ENCODE measurements at regions not wholly inside any gene's neighbourhood (a gene's known extent, or its start where the extent isn't known, plus 50 kb on each side); places are given as distances from the start of the nearest gene placed in this dataset.
A peak's percentile ranks its signal among the peaks of the same experiment; 100 is the strongest.

DNA sequence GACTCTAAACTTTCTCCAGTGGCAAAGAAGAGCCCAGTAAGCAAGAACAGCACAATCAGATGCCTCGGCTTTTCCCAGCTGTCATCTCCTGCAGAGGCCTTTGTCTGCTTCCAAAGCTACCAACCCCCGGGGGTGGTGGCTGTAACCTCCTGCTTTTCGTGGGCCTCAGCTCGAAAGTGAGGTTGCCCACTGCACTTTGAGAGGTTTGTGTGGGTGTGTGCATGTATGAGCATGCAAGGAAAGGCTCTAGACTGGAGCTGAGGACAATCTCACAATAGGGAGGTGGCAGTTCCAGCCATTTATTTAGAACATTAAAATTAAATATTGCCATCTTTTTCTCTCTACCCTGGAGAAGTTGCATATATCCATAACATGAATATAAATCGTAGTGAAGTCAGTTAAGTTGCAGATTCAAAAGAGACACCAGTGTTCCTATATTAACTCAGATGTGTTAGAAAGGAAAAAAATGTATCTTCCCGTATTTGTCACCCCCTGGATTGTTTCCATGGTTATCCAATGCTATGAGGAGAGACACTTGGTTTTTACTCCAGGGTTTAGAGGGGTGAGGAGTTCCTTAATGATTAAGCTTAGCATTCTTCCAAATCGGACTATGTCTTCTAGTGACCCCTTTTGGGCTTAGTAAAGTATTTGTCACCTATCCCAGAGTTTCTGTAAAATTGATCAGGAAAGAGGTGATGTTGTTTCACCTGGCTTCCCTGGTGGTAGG lies 781.1 kb downstream of the INHBA start:
- no peak for DNase-seq (ENCODE audit: low read depth)
- H3K4me3 ChIP-seq (ENCODE audit: low read depth, low read length) = no peak overlapping the region
- TF ChIP-seq, protein P1, sequence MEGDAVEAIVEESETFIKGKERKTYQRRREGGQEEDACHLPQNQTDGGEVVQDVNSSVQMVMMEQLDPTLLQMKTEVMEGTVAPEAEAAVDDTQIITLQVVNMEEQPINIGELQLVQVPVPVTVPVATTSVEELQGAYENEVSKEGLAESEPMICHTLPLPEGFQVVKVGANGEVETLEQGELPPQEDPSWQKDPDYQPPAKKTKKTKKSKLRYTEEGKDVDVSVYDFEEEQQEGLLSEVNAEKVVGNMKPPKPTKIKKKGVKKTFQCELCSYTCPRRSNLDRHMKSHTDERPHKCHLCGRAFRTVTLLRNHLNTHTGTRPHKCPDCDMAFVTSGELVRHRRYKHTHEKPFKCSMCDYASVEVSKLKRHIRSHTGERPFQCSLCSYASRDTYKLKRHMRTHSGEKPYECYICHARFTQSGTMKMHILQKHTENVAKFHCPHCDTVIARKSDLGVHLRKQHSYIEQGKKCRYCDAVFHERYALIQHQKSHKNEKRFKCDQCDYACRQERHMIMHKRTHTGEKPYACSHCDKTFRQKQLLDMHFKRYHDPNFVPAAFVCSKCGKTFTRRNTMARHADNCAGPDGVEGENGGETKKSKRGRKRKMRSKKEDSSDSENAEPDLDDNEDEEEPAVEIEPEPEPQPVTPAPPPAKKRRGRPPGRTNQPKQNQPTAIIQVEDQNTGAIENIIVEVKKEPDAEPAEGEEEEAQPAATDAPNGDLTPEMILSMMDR (IDR thresholded peaks at IDR 0.05; ENCODE audit: insufficient read depth, low read depth, low read length) = no peak

DNA sequence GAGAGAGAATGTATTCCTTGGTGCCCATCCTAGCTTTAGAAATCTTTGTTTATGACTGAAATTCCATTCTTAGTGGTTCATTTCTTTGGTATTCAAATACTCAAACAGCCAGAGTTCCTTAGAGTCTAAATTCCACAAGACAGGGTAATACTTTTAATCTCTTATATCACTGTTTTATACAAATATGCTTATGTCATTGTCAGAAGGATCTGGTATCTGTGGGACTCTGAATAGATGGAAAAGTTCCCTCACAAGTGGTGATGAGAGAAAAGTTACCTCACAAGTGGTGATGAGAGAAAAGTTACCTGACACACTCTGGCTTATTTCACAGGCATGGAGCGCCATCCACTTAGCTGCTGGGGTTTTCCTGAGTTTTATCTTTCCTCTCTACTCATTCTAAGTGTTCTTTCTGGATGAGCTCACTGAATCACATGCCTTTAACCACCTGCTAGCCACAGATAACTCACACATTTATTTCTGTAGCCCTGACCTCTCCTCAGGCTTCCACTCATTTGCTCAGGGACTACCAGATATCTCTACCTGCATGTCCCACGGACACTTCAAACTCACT lies 784.0 kb downstream of the SUGCT start:
- no peak overlapping the region for H3K4me3 ChIP-seq (ENCODE audit: low read depth, low read length)
- peak; percentile 87 for DNase-seq (ENCODE audit: low read depth)
- TF ChIP-seq, protein P1 (IDR thresholded peaks at IDR 0.05; ENCODE audit: insufficient read depth, low read depth, low read length) = no peak

DNA sequence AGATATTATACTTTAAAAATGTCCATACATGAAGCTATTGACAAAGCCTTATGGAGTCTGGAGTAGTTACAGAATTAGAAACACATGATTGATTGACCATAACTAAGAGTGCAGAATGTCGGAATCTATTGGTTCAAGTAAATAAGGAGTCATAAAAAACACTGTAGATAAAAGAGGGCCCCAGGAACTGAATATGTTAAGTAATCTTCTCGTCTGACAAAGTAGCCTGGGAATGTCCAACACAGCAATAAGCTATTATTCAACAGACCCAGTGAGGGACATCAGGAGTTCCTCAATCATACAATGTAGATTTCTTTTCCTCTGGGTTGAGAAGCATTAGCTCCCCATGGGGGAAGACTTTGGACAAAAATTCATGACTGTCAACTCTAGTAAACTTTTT lies 782.0 kb downstream of the SUGCT start:
- TF ChIP-seq, protein P1 (IDR thresholded peaks at IDR 0.05; ENCODE audit: insufficient read depth, low read depth, low read length) = no peak
- H3K4me3 ChIP-seq (ENCODE audit: low read depth, low read length) = no peak overlapping the region
- peak; percentile 28 for DNase-seq (ENCODE audit: low read depth)

DNA sequence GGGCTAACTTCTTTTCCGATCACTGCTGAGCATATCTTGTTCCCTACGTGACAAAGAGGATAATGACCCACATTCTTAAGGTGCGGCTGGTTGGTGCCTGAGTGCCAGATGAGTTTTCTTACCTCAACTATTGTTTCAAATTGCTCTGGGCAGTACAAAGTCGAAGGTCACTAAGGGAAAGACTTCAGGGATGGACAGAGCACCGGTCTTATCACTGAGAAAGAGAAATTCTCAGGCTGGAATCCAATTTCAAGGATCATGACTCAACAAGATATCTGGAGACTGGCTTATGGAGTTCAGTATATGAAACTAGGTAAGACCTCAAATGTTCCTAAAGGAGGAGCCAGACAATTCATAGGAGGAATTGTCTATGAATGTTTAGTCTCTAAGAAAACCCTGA lies 780.3 kb downstream of the SUGCT start:
- TF ChIP-seq, protein P1 (IDR thresholded peaks at IDR 0.05; ENCODE audit: insufficient read depth, low read depth, low read length) = no peak
- H3K4me3 ChIP-seq (ENCODE audit: low read depth, low read length) = no peak overlapping the region
- peak; percentile 25 for DNase-seq (ENCODE audit: low read depth)
